ENCODE measurements at regions not wholly inside any gene's neighbourhood (a gene's known extent, or its start where the extent isn't known, plus 50 kb on each side); places are given as distances from the start of the nearest gene placed in this dataset.

DNA sequence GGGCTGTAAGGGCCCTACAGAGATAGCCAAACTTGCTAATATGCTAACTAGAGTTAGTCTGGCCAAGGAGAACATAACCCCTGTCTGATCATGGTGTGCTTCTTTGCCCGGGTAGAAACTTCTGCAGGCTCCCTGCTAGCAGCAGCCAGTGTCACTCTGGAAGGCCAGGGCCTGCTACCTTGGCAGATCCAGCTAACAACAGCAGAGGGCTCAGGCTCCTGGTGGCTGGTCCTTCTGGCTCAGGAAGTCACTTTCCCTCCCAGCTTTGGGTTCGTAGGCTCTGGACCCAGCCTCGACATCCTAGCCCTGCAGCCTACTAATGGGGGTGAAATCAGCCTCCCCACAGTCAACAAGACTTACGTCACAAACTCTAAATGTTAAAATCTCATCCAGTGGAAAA, 373.7 kb upstream of the RGMA start (continued):
- TF ChIP-seq ZBTB40 (IDR thresholded peaks at IDR 0.05; ENCODE audit: borderline replicate concordance) (no peak), TAF1 (IDR thresholded peaks at IDR 0.05; ENCODE audit: borderline replicate concordance, low read depth, low read length) (no peak)
- TF ChIP-seq, protein P1, sequence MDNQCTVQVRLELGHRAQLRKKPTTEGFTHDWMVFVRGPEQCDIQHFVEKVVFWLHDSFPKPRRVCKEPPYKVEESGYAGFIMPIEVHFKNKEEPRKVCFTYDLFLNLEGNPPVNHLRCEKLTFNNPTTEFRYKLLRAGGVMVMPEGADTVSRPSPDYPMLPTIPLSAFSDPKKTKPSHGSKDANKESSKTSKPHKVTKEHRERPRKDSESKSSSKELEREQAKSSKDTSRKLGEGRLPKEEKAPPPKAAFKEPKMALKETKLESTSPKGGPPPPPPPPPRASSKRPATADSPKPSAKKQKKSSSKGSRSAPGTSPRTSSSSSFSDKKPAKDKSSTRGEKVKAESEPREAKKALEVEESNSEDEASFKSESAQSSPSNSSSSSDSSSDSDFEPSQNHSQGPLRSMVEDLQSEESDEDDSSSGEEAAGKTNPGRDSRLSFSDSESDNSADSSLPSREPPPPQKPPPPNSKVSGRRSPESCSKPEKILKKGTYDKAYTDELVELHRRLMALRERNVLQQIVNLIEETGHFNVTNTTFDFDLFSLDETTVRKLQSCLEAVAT (IDR thresholded peaks at IDR 0.05): no peak

DNA sequence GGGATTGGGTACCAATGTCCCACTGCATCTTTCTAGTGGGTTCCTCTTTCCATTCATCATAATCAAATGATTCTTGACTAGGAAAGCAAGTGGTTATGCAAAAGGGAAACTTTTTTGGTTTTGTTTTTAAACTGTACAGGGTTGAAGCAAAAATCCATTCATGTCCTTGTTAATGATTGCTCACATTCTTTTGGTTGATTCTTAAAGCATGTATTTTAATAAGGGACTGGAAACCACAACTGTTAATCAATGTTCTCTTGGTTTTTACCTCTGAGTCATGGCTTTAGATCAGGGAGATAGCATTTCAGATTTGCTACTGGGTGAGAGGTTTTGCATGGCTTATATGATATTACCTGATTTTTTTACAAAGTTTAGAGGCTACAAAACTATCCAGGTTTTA, 371.7 kb upstream of the RGMA start:
- Histone ChIP-seq H3K79me2 (ENCODE audit: control insufficient read depth, insufficient read depth, low read length) (no peaks in the 10 kb centered on the region), H3K4me1 (ENCODE audit: control insufficient read depth, insufficient read depth, low read length) (no peaks in the 10 kb centered on the region), H3K9ac (ENCODE audit: control insufficient read depth, insufficient read depth, low read length) (no peak overlapping the region), H3K27ac (ENCODE audit: control insufficient read depth, insufficient read depth) (no peak overlapping the region), H4K20me1 (ENCODE audit: control insufficient read depth, insufficient read depth) (no peaks in the 10 kb centered on the region), H2AFZ (ENCODE audit: control insufficient read depth, low read depth, low read length) (no peak overlapping the region), H3K4me2 (ENCODE audit: control insufficient read depth, insufficient read depth) (no peak overlapping the region), H3K36me3 (ENCODE audit: control insufficient read depth in 2 of 2, insufficient read depth in 2 of 2, low read length in 1 of 2) (no peaks in the 10 kb centered on the region), H3K4me3 (no peak overlapping the region), H3K9me3 (replicated peaks; ENCODE audit: control insufficient read depth, insufficient read depth, low read length) (no peaks in the 10 kb centered on the region), H3K27me3 (replicated peaks in 1 of 2; ENCODE audit: control insufficient read depth in 2 of 2, insufficient read depth in 2 of 2, low read length in 1 of 2) (no peaks in the 10 kb centered on the region; a peak in 1 of 4 replicates)
- in situ Hi-C loops (cut with MboI): no loop called here
- ATAC-seq: peak; percentile 64
- BruUV-seq (replicated peaks): no TSS peak
- no peak for FAIRE-seq
- CTCF ChIA-PET: no interaction called here
- DNase-seq (ENCODE audit: low read depth, low spot score): peak; percentile 36
- POLR2A ChIA-PET: no interaction called here
- SMC1A ChIA-PET (ENCODE audit: uncharacterized antibody, unreplicated experiment): interaction anchor here (1.0 kb wide), 1 partner anchor 69 kb away, joined by 3 read pairs; no protein-coding TSS in a partner anchor
- TF ChIP-seq IKZF2 (IDR thresholded peaks at IDR 0.05): no peak
- no peak for TF ChIP-seq MEF2A (IDR thresholded peaks at IDR 0.05; ENCODE audit: insufficient read depth, low read depth, low read length)
- no peak for TF ChIP-seq CREB1 (IDR thresholded peaks at IDR 0.05; ENCODE audit: low read depth)
- TF ChIP-seq, protein P1 (IDR thresholded peaks at IDR 0.05): no peak
- no peak for TF ChIP-seq ZBTB40 (IDR thresholded peaks at IDR 0.05; ENCODE audit: borderline replicate concordance)
- no peak for TF ChIP-seq CEBPB (IDR thresholded peaks at IDR 0.05; ENCODE audit: borderline replicate concordance in 1 of 2, low read depth in 2 of 2, low read length in 2 of 2)
- TF ChIP-seq NFXL1 (IDR thresholded peaks at IDR 0.05; ENCODE audit: borderline replicate concordance): no peak
- 0 out of 2 replicates have a peak, but pooled peaks have one; percentile 24 for TF ChIP-seq MTA2 (IDR thresholded peaks at IDR 0.05; ENCODE audit: low read depth)
- RAD21 ChIA-PET (ENCODE audit: unreplicated experiment): no interaction called here
- intact Hi-C loops (cut with micrococcal nuclease; ENCODE audit: unreplicated experiment): no loop called here

All from GM12878 (cell line).